ENCODE measurements at regions not wholly inside any gene's neighbourhood (a gene's known extent, or its start where the extent isn't known, plus 50 kb on each side); places are given as distances from the start of the nearest gene placed in this dataset.

DNA sequence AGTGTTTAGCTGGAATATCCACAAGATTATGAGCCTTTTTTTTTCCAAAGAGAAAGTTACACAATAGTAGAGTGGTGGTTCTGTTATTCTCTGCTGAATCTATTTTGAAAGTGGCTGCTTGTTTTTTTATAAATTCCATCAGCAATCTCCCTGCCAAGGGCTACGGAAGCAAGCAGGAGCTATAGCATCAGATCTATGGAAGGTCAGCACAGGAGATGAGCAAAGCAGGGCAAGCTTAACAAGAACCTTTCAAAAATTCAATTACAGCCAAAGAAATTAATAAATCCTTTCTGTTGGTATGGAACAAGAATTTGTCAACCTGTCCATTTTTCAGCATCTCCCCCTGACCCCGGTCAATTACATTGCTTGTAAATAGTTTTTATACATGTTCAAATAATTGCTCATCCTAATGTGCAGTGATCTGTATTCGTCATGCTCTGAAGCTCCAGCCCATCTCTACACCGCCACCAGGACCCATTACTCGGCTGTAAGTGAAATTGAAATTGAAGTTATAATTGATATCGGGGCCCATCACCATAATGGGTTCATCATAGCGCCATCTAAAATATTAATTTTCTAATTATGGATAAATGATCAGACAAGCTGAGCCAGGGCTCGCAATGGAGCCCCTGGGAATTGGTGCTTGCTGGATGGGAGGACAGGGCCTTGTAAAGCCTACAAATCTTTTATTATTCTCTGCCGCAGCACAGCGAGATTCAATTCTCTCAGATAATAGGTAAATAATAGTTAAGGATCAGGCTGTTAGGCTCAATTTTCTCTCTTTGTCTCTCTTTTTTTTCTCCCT, 215.1 kb downstream of the ATG4C start:
- no peak for DNase-seq (ENCODE audit: extremely low read depth, low read depth)
- TF ChIP-seq, protein P1, sequence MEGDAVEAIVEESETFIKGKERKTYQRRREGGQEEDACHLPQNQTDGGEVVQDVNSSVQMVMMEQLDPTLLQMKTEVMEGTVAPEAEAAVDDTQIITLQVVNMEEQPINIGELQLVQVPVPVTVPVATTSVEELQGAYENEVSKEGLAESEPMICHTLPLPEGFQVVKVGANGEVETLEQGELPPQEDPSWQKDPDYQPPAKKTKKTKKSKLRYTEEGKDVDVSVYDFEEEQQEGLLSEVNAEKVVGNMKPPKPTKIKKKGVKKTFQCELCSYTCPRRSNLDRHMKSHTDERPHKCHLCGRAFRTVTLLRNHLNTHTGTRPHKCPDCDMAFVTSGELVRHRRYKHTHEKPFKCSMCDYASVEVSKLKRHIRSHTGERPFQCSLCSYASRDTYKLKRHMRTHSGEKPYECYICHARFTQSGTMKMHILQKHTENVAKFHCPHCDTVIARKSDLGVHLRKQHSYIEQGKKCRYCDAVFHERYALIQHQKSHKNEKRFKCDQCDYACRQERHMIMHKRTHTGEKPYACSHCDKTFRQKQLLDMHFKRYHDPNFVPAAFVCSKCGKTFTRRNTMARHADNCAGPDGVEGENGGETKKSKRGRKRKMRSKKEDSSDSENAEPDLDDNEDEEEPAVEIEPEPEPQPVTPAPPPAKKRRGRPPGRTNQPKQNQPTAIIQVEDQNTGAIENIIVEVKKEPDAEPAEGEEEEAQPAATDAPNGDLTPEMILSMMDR (IDR thresholded peaks at IDR 0.05; ENCODE audit: low read depth, low read length) = no peak

DNA sequence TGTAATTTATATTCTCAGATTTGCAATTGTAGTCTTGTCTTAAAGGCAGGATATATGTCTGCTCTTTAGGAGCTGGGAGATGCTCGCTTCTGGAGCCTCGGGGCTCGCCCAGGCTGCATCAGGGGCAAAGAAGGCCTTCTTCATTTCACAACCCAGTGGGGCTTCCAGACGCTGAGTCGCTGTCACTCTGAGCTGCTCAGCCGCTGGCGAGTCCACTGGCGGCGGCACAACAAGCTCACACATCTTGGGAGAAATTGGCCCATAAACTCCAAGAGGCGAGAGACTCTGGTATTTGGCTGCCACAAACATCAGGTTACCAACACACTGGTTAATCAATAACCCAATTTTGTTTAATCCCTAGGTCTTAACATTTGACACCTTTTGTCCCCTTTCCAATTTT, 216.6 kb downstream of the ATG4C start:
- TF ChIP-seq, protein P1 (IDR thresholded peaks at IDR 0.05; ENCODE audit: low read depth, low read length) = no peak
- DNase-seq (ENCODE audit: extremely low read depth, low read depth) = no peak

DNA sequence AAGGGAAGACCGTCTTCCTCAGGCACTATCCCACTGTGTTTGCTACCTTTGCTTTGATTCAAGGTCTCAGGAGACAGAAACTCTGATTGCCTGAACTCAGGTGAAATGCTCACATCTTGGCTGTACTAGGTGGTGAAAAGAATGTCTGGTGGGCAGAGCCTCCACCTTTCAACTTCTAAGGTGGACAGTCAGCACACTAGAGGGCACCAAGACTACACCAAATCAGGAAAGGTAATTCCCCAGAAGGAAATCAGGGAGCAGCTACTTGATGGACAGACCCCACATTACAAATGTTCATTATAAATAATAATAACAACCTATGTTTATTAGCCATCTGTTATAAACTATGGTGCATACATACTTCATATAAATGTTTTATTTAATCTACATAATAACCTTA, 220.9 kb downstream of the ATG4C start:
- no peak for DNase-seq (ENCODE audit: extremely low read depth, low read depth)
- TF ChIP-seq, protein P1 (IDR thresholded peaks at IDR 0.05; ENCODE audit: low read depth, low read length) = peak; percentile 20

DNA sequence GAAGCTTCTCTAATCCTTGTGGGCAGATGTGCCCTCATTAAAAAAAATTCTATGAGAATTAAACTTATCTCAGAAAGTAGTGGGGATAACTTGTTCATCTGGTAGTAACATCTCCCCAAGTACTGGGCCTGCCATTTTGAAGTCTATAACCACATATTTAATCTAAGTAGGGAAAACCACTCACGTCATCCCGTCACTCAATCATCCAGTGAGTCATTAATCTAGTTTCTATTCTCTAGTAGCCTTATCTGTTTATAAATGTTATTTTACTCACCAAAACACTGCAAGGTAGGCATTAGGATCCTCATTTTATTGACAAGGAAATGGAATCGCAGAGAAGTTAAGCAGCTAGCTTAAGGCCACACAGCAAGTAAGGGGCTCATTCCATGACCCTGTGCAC, 221.9 kb downstream of the ATG4C start:
- TF ChIP-seq, protein P1 (IDR thresholded peaks at IDR 0.05; ENCODE audit: low read depth, low read length) = no peak
- no peak for DNase-seq (ENCODE audit: extremely low read depth, low read depth)

DNA sequence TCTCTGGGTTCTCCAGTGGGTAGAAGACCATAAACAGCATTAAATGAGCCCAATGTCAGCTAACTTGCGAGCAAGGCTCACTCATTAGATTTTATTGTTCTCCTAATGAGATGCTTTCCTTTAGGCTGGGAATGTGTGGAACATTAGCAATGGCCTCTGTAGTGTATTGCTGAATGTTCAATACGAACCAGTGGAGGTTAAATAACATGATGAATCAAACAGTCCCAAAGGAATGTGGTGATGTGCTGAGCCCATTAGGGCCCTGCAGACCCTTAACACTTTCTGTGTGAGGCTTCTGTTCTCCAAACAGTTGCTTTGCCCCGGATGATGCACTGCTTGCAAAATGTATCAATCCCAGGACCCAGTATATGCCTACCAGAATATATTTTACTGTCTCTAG, 225.5 kb downstream of the ATG4C start:
- no peak for DNase-seq (ENCODE audit: extremely low read depth, low read depth)
- TF ChIP-seq, protein P1 (IDR thresholded peaks at IDR 0.05; ENCODE audit: low read depth, low read length) = no peak

DNA sequence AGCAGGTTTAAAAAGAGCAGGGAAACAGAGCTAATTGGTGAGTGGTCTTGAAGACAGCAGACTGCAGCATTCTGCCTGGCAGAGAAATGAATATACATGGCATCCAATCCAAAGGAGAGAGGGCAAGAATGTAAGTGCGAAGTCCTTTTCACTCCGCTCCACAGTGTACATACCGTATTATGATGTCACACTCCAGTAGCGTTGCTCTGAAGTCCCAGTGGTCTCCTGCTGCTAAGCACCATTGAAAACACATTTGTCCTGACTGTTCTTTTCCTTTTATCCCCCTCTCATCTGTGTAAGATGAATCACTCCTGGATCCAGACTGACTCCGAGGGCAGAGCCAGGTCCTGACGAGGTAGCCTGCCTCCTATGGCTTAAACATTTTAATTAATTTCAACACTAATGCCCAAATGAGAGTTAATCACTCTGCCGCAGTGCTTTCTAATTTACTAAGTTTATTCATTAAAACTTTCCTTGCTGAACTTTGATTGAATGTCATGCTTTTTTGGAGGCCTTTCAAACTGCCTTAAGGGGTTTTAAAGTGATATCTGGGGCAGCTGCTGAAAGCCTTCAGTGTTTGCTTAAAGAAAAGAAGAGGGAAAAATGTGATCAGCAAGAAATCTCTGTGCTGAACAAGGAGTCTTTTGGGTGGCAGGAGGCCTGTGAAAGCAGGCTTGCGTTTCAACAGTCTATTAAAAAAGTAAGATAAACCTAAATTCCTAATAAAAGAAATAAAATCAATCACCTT, 227.2 kb downstream of the ATG4C start:
- DNase-seq (ENCODE audit: extremely low read depth, low read depth) = no peak
- TF ChIP-seq, protein P1 (IDR thresholded peaks at IDR 0.05; ENCODE audit: low read depth, low read length) = no peak

DNA sequence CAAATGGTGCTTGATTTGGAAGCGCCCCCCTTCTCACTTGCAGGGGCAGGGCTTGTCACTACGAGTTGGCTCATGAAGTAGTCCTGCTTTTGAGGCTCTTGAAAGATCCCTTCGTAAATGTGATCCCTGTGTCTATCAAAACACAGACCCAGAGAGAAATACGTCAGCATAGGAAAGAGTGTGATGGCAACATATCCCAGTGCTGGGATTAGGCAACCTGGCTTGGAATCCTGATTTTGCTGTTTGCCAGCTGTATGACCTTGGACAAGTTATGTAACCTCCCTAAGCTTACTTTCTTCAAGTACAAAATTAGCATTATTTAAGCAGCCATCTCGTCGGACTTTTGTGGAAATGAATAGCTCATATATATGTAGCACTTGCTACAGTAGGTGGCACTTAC, 228.4 kb downstream of the ATG4C start:
- TF ChIP-seq, protein P1 (IDR thresholded peaks at IDR 0.05; ENCODE audit: low read depth, low read length) = no peak

More for the DNA sequence above, 228.4 kb downstream of the ATG4C start:
- DNase-seq (ENCODE audit: extremely low read depth, low read depth) = no peak

Data from AG09319 (cell line).